ENCODE measurements at regions not wholly inside any gene's neighbourhood (a gene's known extent, or its start where the extent isn't known, plus 50 kb on each side); places are given as distances from the start of the nearest gene placed in this dataset.
A peak's percentile ranks its signal among the peaks of the same experiment; 100 is the strongest.

DNA sequence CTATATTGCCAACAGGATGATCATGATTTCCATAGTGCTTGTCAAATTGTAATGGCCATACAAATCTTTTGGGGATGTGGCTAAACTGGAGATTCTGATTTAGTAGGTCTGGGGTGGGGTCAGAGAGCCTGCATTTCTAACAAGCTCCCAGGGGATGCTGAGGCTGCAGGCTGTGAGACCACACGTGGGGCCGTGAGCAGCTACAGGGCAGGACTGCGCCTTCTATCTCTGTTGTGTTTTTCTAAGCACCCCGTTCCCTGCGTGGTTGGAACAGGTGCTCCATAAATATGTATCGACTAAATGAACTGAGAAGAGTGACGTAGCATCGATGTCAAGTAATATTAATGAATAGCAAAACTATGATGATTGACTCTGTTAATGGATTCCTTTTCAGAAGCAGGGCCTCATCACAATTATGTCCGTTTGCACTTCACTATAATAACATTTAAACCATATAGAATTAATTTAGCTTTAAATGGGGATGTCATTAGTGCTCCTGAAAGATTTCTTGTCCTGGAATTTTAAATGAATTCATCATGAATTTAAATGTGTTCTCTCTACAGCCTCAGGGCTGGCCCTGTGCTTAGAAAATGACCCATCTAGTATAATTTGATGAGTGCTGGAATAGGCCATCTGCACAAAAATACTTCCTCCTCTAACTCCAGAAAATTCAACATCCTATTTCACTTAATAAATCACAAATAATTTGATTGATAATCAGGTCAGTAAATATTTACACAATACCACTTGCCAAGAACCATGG, 51.7 kb upstream of the SIAH3 start:
- DNase-seq: no peak
- intact Hi-C loops (cut with micrococcal nuclease): no loop called here
- H3K9me3 ChIP-seq (ENCODE audit: control insufficient read depth in 1 of 2, low read length in 2 of 2): no peaks in the 10 kb centered on the region
- no peaks in the 10 kb centered on the region for H3K27me3 ChIP-seq (ENCODE audit: insufficient read depth, low read length)
- H3K9me3 Mint-ChIP-seq: no peaks in the 10 kb centered on the region
- H3K27ac ChIP-seq (ENCODE audit: low read depth, low read length): no peak overlapping the region
- POLR2A ChIA-PET (ENCODE audit: partially characterized antibody): no interaction called here
- no peaks in the 10 kb centered on the region for H3K4me1 ChIP-seq (ENCODE audit: insufficient read depth, low read length)
- no peak overlapping the region for H3K4me3 ChIP-seq (ENCODE audit: low read length in 2 of 2)
- no peaks in the 10 kb centered on the region for H3K36me3 ChIP-seq (ENCODE audit: insufficient read depth, low read length)
- no peaks in the 10 kb centered on the region for H3K36me3 Mint-ChIP-seq
- H3K4me3 Mint-ChIP-seq: no peak overlapping the region
- H3K4me1 Mint-ChIP-seq: no peaks in the 10 kb centered on the region
- CTCF ChIA-PET (ENCODE audit: partially characterized antibody): no interaction called here
- peak overlapping the region in 1 of 7 donors; percentile 54 for H3K27ac Mint-ChIP-seq
- peaks cover 8 to 11% of the 10 kb centered on the region in 2 donors for H3K27me3 Mint-ChIP-seq

All from CD4-positive, alpha-beta memory T cell (primary cell).